ENCODE measurements at regions not wholly inside any gene's neighbourhood (a gene's known extent, or its start where the extent isn't known, plus 50 kb on each side); places are given as distances from the start of the nearest gene placed in this dataset.

DNA sequence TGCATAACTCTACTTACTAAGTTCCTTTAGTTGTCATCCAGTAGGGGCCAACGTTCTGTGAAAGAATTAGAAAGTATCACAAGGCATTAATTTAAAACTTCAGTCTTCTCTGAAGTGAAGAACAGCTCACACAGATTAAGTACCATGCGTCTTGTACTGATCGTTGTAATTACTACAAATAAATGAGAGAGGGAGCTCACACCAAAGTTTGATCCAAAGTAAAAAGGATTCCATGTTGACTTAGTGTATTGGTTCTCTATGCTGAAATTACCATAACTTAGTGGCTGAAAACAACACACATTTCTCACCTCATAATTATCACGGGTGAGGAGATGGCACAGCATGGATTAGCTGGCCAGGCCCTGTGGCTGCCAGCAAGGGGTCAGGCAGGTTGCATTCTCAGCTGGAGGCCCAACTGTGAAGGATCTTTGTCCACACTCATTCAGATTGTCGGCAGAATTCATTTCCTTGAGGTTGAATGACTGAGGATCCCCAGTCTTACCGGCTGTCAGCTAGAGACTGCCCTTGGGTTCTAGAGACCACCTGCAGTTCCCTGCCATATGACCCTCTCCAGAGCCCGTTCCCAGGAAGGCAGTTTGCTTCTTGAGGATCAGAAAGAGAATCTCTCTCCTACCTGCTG is 169.1 kb downstream of the YTHDC2 start:
- Histone ChIP-seq H3K27me3 (ENCODE audit: control insufficient read depth, insufficient read depth, low read length) (no peaks in the 10 kb centered on the region), H3K36me3 (ENCODE audit: control insufficient read depth, insufficient read depth, low read length) (no peaks in the 10 kb centered on the region), H3K4me3 (ENCODE audit: low read depth, low read length) (no peak overlapping the region)
- TF ChIP-seq, protein P1, sequence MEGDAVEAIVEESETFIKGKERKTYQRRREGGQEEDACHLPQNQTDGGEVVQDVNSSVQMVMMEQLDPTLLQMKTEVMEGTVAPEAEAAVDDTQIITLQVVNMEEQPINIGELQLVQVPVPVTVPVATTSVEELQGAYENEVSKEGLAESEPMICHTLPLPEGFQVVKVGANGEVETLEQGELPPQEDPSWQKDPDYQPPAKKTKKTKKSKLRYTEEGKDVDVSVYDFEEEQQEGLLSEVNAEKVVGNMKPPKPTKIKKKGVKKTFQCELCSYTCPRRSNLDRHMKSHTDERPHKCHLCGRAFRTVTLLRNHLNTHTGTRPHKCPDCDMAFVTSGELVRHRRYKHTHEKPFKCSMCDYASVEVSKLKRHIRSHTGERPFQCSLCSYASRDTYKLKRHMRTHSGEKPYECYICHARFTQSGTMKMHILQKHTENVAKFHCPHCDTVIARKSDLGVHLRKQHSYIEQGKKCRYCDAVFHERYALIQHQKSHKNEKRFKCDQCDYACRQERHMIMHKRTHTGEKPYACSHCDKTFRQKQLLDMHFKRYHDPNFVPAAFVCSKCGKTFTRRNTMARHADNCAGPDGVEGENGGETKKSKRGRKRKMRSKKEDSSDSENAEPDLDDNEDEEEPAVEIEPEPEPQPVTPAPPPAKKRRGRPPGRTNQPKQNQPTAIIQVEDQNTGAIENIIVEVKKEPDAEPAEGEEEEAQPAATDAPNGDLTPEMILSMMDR (IDR thresholded peaks at IDR 0.05; ENCODE audit: insufficient read depth, low read depth, low read length), result 0 out of 2 replicates have a peak, but pooled peaks have one; percentile 12
- no peak for DNase-seq (ENCODE audit: low read depth)
- CTCF ChIA-PET, result interaction anchor here (0.9 to 2.4 kb wide), 5 partner anchors 676 to 1109 kb away, joined by 3 to 12 read pairs (median 4); no protein-coding TSS in a partner anchor
- POLR2A ChIA-PET, result no interaction called here

DNA sequence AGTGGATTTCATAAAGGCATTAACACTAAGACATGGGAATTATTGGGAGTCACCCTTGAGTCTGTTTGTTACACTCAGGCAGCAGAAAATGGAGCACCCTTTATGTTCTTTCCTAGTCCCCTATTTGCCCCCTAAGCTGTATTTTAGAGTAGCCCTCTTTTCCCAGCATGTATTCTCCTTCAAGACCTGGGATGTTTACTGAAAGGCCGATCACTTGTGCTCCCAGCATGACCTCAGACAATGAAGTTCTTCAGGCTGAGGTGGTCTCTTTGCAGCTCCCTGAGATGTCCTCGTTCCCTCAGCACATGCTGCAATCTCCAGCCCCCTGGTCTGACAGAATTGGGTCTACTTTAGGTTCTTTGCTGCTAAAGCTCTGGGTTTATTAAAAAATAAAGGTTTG is 169.7 kb downstream of the YTHDC2 start:
- H3K27me3 ChIP-seq (ENCODE audit: control insufficient read depth, insufficient read depth, low read length), result no peaks in the 10 kb centered on the region
- H3K36me3 ChIP-seq (ENCODE audit: control insufficient read depth, insufficient read depth, low read length), result no peaks in the 10 kb centered on the region
- TF ChIP-seq, protein P1 (IDR thresholded peaks at IDR 0.05; ENCODE audit: insufficient read depth, low read depth, low read length), result no peak
- no peak overlapping the region for H3K4me3 ChIP-seq (ENCODE audit: low read depth, low read length)
- ChIA-PET POLR2A (no interaction called here), CTCF (interaction anchor here (1.2 to 2.4 kb wide), 4 partner anchors 676 to 1108 kb away, joined by 3 to 12 read pairs (median 6); no protein-coding TSS in a partner anchor)
- DNase-seq (ENCODE audit: low read depth), result no peak

DNA sequence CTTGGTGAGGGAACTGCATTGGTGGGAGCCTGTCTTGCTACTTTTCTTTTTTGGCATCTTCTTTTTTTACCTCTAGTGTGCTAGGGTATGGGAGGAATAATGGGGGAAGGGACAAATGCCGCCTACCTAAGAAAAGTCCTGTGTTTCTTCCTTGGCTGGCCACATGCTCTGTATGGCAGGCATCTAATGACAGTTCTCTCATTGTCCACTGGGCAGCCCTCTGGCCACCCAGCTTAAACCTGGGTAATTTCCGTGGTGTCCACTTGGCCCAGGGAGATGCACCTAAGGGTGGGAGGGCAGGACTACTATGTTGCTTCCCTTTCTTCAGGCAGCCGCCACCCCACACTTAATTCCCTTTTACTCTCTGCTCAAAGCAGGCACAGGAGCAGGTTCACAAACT is 173.1 kb downstream of the YTHDC2 start:
- POLR2A ChIA-PET, result no interaction called here
- no peak for DNase-seq (ENCODE audit: low read depth)
- Histone ChIP-seq H3K36me3 (ENCODE audit: control insufficient read depth, insufficient read depth, low read length) (no peaks in the 10 kb centered on the region), H3K27me3 (ENCODE audit: control insufficient read depth, insufficient read depth, low read length) (no peaks in the 10 kb centered on the region; the same call in 1 of the 2 replicates), H3K4me3 (ENCODE audit: low read depth, low read length) (no peak overlapping the region)
- CTCF ChIA-PET, result interaction anchor here (1.1 to 1.7 kb wide), 2 partner anchors 21 to 763 kb away, joined by 3 to 5 read pairs; no protein-coding TSS in a partner anchor
- TF ChIP-seq, protein P1 (IDR thresholded peaks at IDR 0.05; ENCODE audit: insufficient read depth, low read depth, low read length), result no peak

DNA sequence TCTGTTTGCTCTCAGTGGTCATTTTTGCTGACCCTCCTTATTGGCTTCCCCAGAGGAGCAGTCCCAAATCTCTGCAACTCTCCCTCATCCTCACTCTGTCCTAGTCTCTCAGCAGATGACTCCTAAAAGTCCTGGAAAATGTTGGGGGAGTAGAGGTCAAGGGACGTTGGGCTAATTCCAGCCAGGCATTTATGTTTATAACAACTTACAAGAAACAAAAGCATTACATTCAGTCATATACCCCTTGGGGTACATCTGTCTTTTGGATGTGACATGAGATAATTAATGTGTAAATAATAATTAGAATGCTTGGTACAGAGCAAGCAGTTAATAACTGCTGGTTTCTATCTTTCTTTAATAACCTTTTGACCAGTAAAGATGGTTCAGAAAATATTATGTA is 176.2 kb downstream of the YTHDC2 start:
- Histone ChIP-seq H3K27me3 (ENCODE audit: control insufficient read depth, insufficient read depth, low read length) (peaks cover 10% of the 10 kb centered on the region; the same call in 1 of the 2 replicates), H3K4me3 (ENCODE audit: low read depth, low read length) (no peak overlapping the region), H3K36me3 (ENCODE audit: control insufficient read depth, insufficient read depth, low read length) (no peaks in the 10 kb centered on the region)
- TF ChIP-seq, protein P1 (IDR thresholded peaks at IDR 0.05; ENCODE audit: insufficient read depth, low read depth, low read length), result no peak
- no peak for DNase-seq (ENCODE audit: low read depth)
- ChIA-PET CTCF (interaction anchor here (0.9 kb wide), 1 partner anchor 101 kb away, joined by 3 read pairs; no protein-coding TSS in a partner anchor), POLR2A (no interaction called here)

DNA sequence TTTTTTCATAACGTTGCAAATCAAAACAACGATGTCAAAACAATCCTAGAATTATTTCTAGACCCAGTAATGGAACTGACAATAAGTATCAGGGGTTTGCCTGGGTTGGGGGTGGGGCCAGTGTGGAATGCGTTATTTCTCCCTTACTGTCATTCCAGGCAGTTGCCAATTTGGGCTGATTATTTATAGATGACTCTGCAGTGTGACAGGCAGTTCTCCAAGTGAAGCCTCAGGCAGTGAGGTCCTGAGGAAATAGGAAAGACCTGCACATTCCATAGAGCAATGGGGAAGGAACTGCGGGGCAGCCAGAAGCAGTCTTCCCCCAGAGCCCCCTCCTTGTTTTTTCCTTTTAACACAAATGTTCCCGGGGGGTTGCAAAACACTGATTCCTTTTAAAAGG is 179.0 kb downstream of the YTHDC2 start:
- ChIA-PET CTCF (no interaction called here), POLR2A (no interaction called here)
- DNase-seq (ENCODE audit: low read depth), result no peak
- TF ChIP-seq, protein P1 (IDR thresholded peaks at IDR 0.05; ENCODE audit: insufficient read depth, low read depth, low read length), result no peak
- H3K27me3 ChIP-seq (ENCODE audit: control insufficient read depth, insufficient read depth, low read length), result peaks cover 10% of the 10 kb centered on the region; the same call in 1 of the 2 replicates
- H3K36me3 ChIP-seq (ENCODE audit: control insufficient read depth, insufficient read depth, low read length), result no peaks in the 10 kb centered on the region
- no peak overlapping the region for H3K4me3 ChIP-seq (ENCODE audit: low read depth, low read length)

Measured in BJ (cell line).